GM18517 (cell line): ENCODE measurements at regions not wholly inside any gene's neighbourhood (a gene's known extent, or its start where the extent isn't known, plus 50 kb on each side); places are given as distances from the start of the nearest gene placed in this dataset.
"Not testable (repeated sequence)": the region's sequence is repeated elsewhere in the genome, so short reads cannot be mapped to it uniquely, and the experiment has no call there.

Experiments used
- ATAC-seq: cut with Tn5 transposase; IDR thresholded peaks from one replicate; pipeline ENCODE4 v1.9.1; 2021; ENCODE audit warnings: mild to moderate bottlenecking, moderate library complexity; ENCODE audit not compliant: unreplicated experiment

GRCh38 chr2:22037274-22037673 is 913.5 kb downstream of the TDRD15 start:
- ATAC-seq: no peak

DNA sequence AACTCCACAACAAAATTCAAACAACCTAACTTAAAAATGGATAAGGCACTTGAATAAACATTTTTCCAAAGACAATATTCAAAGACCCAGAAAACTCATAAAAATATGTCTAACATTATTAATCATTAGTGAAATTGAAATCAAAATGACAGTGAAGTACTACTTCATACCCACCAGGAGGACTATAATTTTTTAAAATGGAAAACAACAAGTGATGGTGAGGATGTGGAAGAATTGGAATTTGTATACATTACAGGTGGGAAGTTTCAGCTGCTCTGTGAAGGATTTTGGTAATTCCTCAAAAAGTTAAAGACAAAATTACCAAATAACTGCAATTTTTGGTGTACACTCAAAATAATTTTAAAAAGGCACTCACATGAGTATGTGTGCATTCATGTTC is 920.0 kb downstream of the TDRD15 start:
- no peak for ATAC-seq

DNA sequence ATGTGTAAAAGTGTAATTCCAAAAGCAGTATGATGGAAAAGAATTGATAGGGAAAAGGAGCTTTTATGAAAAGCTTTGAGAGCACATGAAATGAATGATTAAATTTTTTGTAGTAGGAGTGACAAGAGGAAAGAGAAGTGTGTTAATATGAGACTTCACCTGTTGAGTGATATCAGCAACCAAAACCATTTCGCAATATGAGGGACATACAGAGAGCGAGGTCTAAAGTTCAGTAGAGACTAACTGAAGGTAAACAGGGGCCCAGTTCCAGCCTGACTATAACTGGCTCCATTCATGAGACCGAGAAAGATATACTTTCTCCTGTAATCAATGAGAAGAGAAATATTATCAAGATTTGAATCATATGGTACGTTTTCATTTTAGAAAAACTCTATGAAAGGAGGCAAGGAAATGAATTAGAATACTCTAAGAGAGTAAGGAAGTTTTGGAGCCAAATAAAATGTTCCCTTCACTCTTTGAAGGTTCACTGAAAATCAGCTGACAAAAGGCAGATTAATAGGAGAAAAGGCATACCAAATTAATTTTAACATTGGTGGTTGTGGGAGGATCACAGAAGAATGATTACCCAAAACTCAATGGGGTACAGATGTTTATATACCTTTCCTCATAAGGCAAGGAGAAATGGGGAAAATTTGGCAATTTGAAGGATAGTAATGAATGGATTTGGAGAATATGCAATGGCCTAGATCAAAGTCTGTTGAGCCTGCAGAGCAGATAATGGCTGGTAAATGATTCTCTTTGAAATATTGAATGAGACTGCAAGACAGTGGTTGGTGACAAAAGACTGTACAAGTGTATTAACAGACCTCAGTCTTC is 932.2 kb downstream of the TDRD15 start:
- ATAC-seq: no peak

DNA sequence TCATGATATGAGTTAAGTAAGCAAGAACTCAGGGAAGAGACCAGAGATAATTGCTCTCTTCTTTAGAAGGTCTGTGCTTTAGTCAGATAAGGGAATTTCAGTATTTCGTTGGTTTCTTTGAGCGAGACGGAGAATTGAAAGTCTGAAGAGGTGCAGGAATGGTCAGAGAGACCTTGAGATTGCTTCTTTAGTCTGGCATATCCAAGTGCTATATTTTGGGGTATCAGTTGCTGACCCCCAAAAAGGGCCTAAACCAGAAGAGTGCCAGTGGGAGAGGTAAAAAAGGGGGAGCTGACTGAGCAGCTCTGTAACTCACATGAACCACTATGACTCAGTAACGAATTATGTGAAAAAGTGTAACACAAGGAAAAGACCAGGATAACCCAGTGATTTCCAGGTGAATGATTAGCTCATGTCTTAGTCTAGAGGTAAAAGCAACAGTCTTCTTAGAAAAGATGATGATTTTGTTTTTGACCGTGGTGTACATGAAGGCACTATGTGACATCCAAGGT is 932.9 kb downstream of the TDRD15 start:
- ATAC-seq: no peak

DNA sequence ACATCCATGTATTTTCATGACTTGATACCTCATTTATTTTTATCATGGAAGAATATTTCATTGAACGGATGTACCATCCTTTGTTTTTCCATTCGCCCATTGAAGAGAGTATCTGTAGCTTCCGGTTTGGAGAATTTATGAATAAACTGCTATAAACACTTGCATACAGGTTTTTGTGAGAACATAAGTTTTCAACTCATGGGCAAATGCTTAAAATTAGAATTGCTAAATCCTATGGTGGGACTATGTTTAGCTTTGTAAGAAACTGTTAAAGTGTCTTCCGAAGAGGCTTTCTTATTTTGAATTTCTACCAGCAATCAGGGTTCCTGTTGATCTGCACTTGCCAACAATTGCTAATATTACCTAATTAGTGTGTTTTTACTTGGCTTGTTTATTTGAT is 938.9 kb downstream of the TDRD15 start:
- ATAC-seq: no peak

GRCh38 chr2:22076454-22076853 is 952.7 kb downstream of the TDRD15 start:
- no peak for ATAC-seq

GRCh38 chr2:22078701-22079100 is 954.9 kb downstream of the TDRD15 start:
- ATAC-seq: no peak

DNA sequence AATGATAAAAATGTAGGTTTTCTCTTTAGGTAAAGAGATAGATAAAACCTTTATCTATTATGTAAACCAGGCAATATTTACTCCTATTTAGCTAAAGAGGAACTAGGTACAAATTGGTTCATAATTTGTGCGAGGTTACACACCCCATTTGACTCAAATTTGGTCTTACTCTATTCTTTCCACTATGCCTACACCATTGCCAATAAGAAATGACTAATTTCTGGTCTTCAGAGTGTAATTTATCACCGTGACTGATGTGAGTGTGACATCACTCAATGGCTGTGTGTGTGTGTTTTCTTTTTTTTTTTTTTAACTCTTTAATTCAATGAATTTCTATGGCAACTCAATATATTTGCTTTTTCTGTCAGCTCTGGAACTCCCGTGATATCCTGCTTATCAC is 955.8 kb downstream of the TDRD15 start:
- ATAC-seq: no peak

GRCh38 chr2:22086726-22087125 is 963.0 kb downstream of the TDRD15 start:
- ATAC-seq: no peak

GRCh38 chr2:22103617-22104016 is 979.8 kb downstream of the TDRD15 start:
- not testable (repeated sequence) for ATAC-seq

GRCh38 chr2:22110244-22110651 is 986.5 kb downstream of the TDRD15 start:
- ATAC-seq: no peak

GRCh38 chr2:22124003-22124402 is 1000.2 kb downstream of the TDRD15 start:
- ATAC-seq: no peak

- ATAC-seq: no peak
These were observed 1002.3 kb downstream of the TDRD15 start for GRCh38 chr2:22126106-22126505.

DNA sequence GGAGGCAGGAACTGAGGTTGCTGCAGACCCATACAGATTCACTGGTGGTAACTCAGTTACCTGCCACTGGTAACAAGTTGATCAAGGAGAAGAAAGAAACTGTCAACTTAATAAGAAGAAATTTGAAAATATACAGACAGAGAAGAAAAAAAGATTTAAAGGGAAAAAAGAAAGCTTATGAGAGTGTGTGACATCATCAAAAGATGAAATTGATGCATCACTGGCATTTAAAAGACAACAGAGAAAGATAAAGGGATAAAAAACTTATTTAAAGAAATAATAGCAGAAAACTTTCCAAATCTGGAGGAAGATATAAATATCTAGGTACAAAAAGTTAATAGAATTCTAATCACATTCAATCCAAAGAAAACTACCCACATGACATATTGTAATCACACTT is 1003.2 kb downstream of the TDRD15 start:
- ATAC-seq: no peak

- ATAC-seq: no peak
These were observed 1010.7 kb downstream of the TDRD15 start for GRCh38 chr2:22134421-22134820.

DNA sequence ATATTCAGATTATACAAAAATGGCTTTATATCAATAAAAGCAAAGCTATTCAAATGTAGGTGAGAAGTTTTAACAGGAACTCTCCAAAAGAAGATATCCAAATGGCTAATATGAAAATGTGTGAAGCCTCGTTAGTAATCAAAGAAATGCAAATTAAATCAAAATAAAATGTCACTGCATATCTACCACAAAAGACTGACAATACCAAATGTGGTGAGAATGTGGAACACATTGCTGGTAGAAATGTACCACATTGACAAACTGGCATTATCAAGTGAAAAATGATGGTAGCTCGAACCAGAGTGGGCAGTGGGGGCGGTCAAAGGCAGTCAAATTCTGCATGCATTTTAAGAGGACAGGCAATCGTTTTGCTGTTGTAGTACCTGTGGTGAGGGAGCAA is 1012.7 kb downstream of the TDRD15 start:
- ATAC-seq: no peak

DNA sequence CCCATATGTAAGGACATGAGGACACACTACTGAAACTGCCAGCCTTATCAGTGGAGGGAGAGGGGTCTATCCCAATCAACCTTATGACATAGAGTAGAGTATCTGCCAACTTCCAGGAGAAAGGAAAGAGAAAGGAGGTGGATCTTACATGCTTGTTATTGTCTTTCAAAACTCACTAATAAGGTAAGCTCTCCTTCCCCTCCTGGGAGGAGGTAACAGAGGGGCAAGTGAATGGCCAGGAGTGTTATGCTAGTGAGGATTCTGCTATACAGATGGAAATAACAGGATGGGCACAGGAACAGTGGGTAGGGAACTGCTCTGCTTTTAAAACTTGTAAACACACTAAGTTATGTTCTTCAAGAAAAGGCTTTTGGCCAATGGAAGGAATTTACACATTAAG is 1020.1 kb downstream of the TDRD15 start:
- no peak for ATAC-seq

DNA sequence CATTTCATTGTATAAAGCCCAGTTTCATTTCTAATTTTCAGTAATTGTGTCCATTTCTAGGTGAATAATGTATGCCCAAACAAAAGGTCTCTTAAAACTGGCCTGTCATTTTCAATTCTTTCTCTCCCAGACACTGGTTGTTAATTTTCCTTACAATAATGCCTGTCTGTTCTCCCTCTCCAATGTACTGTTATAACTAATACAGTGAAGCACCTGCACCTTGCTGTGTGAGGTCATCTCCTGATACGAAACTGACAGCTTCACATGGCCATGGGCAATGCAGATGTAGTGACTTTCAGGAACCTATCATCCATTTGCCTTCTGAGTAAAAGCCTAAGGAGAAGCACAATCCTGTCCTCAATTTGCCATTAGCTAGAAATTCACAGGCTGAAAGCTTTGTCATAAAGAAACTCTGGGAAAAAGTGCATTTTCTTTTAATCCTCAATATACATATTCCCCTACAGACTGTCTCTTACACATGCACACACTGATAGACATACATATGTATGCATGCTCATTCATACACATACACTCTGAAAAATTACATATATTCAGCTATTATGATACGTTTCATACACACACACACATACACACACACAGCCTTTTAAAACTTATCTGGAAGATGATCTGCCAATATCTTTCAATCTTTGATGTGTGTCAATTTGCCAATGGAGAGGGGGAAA is 1030.3 kb downstream of the TDRD15 start:
- ATAC-seq: no peak

GRCh38 chr2:22156661-22157060 is 1032.9 kb downstream of the TDRD15 start:
- not testable (repeated sequence) for ATAC-seq

DNA sequence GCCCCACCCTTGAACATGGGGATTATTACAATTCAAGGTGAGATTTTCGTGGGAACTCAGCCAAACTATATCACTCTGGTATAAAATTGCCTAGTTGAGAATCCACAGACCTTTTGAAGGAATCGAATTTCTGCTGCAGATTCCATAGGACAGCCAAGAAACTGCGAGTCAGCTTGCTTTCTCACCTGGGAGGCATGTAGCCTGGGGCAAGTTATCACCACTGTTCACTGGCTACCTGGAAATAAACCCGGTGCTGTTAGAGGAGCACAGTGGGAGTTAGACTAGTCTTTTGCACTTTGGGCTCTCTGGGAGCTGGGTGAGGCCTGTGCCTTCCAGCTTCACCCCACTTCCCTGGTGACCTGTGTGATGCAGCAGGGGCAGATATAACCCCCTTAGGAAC is 1043.5 kb downstream of the TDRD15 start:
- ATAC-seq: no peak

DNA sequence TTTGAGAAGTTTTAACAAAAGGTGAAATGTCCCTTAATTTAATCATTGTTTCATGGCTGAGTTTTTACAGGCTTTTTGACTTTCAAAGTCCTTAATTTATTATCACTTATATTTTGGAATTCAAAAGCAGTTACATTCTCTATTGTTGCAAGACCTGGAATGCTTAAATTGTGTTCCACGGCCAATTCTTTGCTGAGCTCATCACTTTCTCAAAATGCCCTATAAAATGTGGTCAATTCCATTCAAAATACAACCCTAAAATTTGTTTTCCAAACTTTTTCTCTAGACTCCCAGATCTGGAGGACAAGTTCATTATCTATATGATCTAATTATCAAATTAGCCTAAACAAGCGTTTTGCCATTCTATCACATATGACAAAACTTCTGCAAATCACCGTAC is 1051.2 kb downstream of the TDRD15 start:
- ATAC-seq: no peak

DNA sequence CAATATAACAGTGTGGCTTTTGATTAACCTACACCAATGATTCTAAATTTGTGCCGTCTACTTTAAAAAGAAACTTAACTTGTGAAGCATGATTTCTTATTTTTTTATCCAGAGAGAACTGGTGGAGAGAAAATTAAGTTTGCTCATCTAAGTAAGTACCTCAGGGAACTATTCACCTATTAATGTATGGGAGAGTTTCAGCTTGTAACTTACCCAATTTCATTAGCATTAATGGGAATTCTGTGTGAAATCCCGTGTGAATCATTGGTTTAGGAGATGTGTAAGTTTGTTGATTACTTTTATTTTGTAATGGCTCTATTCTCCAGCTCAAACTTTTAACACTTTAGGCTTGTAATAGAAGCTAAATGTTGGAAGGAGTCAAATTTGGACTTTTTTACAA is 1061.5 kb downstream of the TDRD15 start:
- no peak for ATAC-seq
